HEK293T (cell line): ENCODE measurements at regions not wholly inside any gene's neighbourhood (a gene's known extent, or its start where the extent isn't known, plus 50 kb on each side); places are given as distances from the start of the nearest gene placed in this dataset.
"Not testable (repeated sequence)": the region's sequence is repeated elsewhere in the genome, so short reads cannot be mapped to it uniquely, and the experiment has no call there.

ENCODE experiments used
- FOXA1 ChIP-seq: fragments of 450-650 bp; IDR thresholded peaks from 2 replicates; pipeline ENCODE4 v1.6.1; 2016; ENCODE audit warnings: mild to moderate bottlenecking
- FOXK2 ChIP-seq: fragments of 450-650 bp; IDR thresholded peaks from 2 replicates; pipeline ENCODE4 v1.6.1; 2016; ENCODE audit warnings: mild to moderate bottlenecking
- FOXM1 ChIP-seq: fragments of 450-650 bp; IDR thresholded peaks from 2 replicates; pipeline ENCODE4 v1.6.1; 2017; ENCODE audit warnings: mild to moderate bottlenecking, borderline replicate concordance
- HDGF ChIP-seq: fragments of 450-650 bp; IDR thresholded peaks from 2 replicates; pipeline ENCODE4 v1.6.1; 2017; ENCODE audit warnings: antibody characterized with exemption, borderline replicate concordance
- SP1 ChIP-seq: fragments of 450-650 bp; IDR thresholded peaks from 2 replicates; pipeline ENCODE4 v1.6.1; 2017
- SUZ12 ChIP-seq: fragments of 450-650 bp; IDR thresholded peaks from 2 replicates; pipeline ENCODE4 v1.6.1; 2016; ENCODE audit warnings: mild to moderate bottlenecking
- TARDBP ChIP-seq: fragments of 450-650 bp; IDR thresholded peaks from 2 replicates; pipeline ENCODE4 v1.6.1; 2016

DNA sequence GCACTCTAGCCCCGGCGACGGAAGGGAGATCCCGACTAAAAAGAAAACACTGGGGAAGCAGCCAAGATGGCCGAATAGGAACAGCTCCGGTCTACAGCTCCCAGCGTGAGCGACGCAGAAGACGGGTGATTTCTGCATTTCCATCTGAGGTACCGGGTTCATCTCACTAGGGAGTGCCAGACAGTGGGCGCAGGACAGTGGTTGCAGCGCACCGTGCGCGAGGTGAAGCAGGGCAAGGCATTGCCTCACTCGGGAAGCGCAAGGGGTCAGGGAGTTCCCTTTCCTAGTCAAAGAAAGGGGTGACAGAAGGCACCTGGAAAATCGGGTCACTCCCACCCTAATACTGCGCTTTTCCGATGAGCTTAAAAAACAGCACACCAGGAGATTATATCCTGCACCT is 435.8 kb downstream of the PCDH11X start:
- not testable (repeated sequence) for TF ChIP-seq SUZ12, FOXM1, FOXK2, SP1, HDGF, TARDBP, FOXA1
